ENCODE measurements at regions not wholly inside any gene's neighbourhood (a gene's known extent, or its start where the extent isn't known, plus 50 kb on each side); places are given as distances from the start of the nearest gene placed in this dataset.

DNA sequence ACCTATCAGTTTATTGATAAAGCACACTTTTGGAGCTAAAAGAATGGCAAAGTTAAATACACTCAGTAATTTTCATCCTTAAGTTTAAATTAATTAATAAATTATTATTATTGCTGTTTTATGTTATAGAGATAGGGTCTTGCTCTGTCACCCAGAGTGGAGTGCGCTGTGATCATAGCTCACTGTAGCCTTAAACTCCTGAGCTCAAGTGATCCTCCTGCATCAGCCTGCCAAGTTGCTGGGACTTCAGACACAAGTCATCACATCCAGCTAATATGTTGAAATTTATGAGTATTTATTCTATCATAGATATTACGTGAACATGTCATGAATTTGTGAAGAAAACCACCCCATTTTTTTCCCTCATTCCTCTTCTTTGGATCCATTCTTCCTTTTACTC is 64.2 kb downstream of the GJA1 start:
- ChIA-PET CTCF (no interaction called here), POLR2A (ENCODE audit: unreplicated experiment) (no interaction called here)
- DNase-seq (no peak), ATAC-seq (no peak)
- H3K79me2 ChIP-seq (ENCODE audit: low read length): no peaks in the 10 kb centered on the region
- TF ChIP-seq EZH2phosphoT487 (IDR thresholded peaks at IDR 0.05; ENCODE audit: borderline replicate concordance, low read length) (no peak), EZH2 (IDR thresholded peaks at IDR 0.05; ENCODE audit: low read length, unreplicated experiment) (no peak)
- TF ChIP-seq, protein P1, sequence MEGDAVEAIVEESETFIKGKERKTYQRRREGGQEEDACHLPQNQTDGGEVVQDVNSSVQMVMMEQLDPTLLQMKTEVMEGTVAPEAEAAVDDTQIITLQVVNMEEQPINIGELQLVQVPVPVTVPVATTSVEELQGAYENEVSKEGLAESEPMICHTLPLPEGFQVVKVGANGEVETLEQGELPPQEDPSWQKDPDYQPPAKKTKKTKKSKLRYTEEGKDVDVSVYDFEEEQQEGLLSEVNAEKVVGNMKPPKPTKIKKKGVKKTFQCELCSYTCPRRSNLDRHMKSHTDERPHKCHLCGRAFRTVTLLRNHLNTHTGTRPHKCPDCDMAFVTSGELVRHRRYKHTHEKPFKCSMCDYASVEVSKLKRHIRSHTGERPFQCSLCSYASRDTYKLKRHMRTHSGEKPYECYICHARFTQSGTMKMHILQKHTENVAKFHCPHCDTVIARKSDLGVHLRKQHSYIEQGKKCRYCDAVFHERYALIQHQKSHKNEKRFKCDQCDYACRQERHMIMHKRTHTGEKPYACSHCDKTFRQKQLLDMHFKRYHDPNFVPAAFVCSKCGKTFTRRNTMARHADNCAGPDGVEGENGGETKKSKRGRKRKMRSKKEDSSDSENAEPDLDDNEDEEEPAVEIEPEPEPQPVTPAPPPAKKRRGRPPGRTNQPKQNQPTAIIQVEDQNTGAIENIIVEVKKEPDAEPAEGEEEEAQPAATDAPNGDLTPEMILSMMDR (conservative IDR thresholded peaks at IDR 0.05; ENCODE audit: low read depth, low read length): no peak
- no peak overlapping the region for H3K4me3 ChIP-seq (ENCODE audit: low read length)
- H3K4me2 ChIP-seq (ENCODE audit: low read length): no peak overlapping the region
- no peaks in the 10 kb centered on the region for H3K36me3 ChIP-seq (ENCODE audit: low read depth, low read length)
- H3K9ac ChIP-seq (ENCODE audit: low read length): no peak overlapping the region
- no peaks in the 10 kb centered on the region for H3K9me2 ChIP-seq (replicated peaks; ENCODE audit: low read length)
- H2AFZ ChIP-seq (ENCODE audit: low read length): no peak overlapping the region
- H3K4me1 ChIP-seq (ENCODE audit: insufficient read depth, low read length): peaks cover 14% of the 10 kb centered on the region
- BruUV-seq (replicated peaks): no TSS peak
- H3K27me3 ChIP-seq (ENCODE audit: low read length): no peaks in the 10 kb centered on the region
- H3K9me3 ChIP-seq (ENCODE audit: low read length): no peaks in the 10 kb centered on the region
- no peaks in the 10 kb centered on the region for H4K20me1 ChIP-seq (ENCODE audit: low read length)
- intact Hi-C loops (cut with micrococcal nuclease): loop anchor here (5.0 kb wide), 1 partner anchor 62 kb away; the partner anchor contains the start of gene GJA1
- no peaks in the 10 kb centered on the region for H3F3A ChIP-seq (ENCODE audit: low read length, unreplicated experiment)
- H3K27ac ChIP-seq (ENCODE audit: low read length): no peak overlapping the region

DNA sequence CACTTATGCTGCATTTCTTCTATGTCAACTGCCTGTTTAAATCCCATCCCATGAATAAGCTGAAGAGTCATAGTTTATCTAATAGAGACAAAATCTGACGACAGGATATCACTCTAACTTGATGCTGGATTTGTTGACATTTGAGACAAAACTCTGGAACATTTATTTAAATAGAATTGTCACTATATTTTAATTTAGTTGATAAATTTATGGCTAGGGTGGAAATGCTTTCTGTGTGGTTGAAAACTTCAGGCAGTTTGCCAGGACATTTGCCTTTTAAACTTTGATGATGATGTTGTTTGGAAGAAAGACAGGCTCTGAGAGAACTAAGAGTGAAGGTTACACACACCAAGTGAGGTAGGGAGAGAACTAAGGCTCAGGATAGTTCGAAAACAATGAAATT is 68.1 kb downstream of the GJA1 start:
- no peaks in the 10 kb centered on the region for H4K20me1 ChIP-seq (ENCODE audit: low read length)
- ATAC-seq (peak; percentile 31; the same call in 1 of the 2 replicates), DNase-seq (peak; percentile 21)
- no peak overlapping the region for H3K4me3 ChIP-seq (ENCODE audit: low read length)
- H3K27me3 ChIP-seq (ENCODE audit: low read length): no peaks in the 10 kb centered on the region
- H3K4me2 ChIP-seq (ENCODE audit: low read length): peak overlapping the region; percentile 8; the same call in 1 of the 2 replicates
- H3K9me3 ChIP-seq (ENCODE audit: low read length): no peaks in the 10 kb centered on the region
- peak overlapping the region; percentile 41; the same call in 1 of the 2 replicates for H3K9ac ChIP-seq (ENCODE audit: low read length)
- H3K36me3 ChIP-seq (ENCODE audit: low read depth, low read length): no peaks in the 10 kb centered on the region
- TF ChIP-seq, protein P1 (conservative IDR thresholded peaks at IDR 0.05; ENCODE audit: low read depth, low read length): no peak
- TF ChIP-seq EZH2 (IDR thresholded peaks at IDR 0.05; ENCODE audit: low read length, unreplicated experiment) (no peak), EZH2phosphoT487 (IDR thresholded peaks at IDR 0.05; ENCODE audit: borderline replicate concordance, low read length) (no peak)
- BruUV-seq (replicated peaks): no TSS peak
- no peaks in the 10 kb centered on the region for H3K9me2 ChIP-seq (replicated peaks; ENCODE audit: low read length)
- peaks cover 15% of the 10 kb centered on the region for H3K4me1 ChIP-seq (ENCODE audit: insufficient read depth, low read length)
- H3K27ac ChIP-seq (ENCODE audit: low read length): peak overlapping the region; percentile 80
- H2AFZ ChIP-seq (ENCODE audit: low read length): no peak overlapping the region
- CTCF ChIA-PET: no interaction called here
- no peaks in the 10 kb centered on the region for H3F3A ChIP-seq (ENCODE audit: low read length, unreplicated experiment)
- POLR2A ChIA-PET (ENCODE audit: unreplicated experiment): no interaction called here
- no peaks in the 10 kb centered on the region for H3K79me2 ChIP-seq (ENCODE audit: low read length)
- intact Hi-C loops (cut with micrococcal nuclease): loop anchor here (5.0 kb wide), 1 partner anchor 66 kb away; the partner anchor contains the start of gene GJA1

DNA sequence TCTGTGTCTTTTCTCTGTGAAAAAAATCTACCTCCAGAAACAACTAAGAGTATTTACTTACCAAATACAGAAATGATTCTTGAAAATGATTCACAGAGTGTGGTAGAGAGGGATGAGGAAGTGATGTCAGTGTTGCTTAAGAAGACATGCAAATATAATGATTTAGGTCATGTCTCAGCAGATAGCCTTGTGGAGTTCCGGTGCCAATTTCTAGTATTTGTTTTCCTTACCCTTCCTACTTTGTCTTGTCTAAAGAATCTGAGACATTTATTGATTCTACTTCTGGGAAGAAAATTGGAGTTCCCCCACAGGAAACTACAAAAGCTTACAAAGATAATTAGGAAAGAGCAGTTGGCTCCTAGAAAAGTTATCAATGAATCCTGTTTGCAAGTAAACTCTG is 68.8 kb downstream of the GJA1 start:
- Histone ChIP-seq H3K4me2 (ENCODE audit: low read length) (peak overlapping the region; percentile 8; the same call in 1 of the 2 replicates), H3K4me3 (ENCODE audit: low read length) (no peak overlapping the region), H3K9me2 (replicated peaks; ENCODE audit: low read length) (no peaks in the 10 kb centered on the region), H3K9ac (ENCODE audit: low read length) (peak overlapping the region; percentile 41; the same call in 1 of the 2 replicates), H3K4me1 (ENCODE audit: insufficient read depth, low read length) (peaks cover 15% of the 10 kb centered on the region), H3K9me3 (ENCODE audit: low read length) (no peaks in the 10 kb centered on the region), H3K79me2 (ENCODE audit: low read length) (no peaks in the 10 kb centered on the region), H4K20me1 (ENCODE audit: low read length) (no peaks in the 10 kb centered on the region), H2AFZ (ENCODE audit: low read length) (no peak overlapping the region), H3K36me3 (ENCODE audit: low read depth, low read length) (no peaks in the 10 kb centered on the region), H3F3A (ENCODE audit: low read length, unreplicated experiment) (no peaks in the 10 kb centered on the region), H3K27me3 (ENCODE audit: low read length) (no peaks in the 10 kb centered on the region), H3K27ac (ENCODE audit: low read length) (peak overlapping the region; percentile 80)
- BruUV-seq (replicated peaks): no TSS peak
- TF ChIP-seq, protein P1 (conservative IDR thresholded peaks at IDR 0.05; ENCODE audit: low read depth, low read length): no peak
- TF ChIP-seq EZH2 (IDR thresholded peaks at IDR 0.05; ENCODE audit: low read length, unreplicated experiment) (no peak), EZH2phosphoT487 (IDR thresholded peaks at IDR 0.05; ENCODE audit: borderline replicate concordance, low read length) (no peak)
- ATAC-seq (peak; percentile 92), DNase-seq (peak; percentile 66)
- intact Hi-C loops (cut with micrococcal nuclease): loop anchor here (5.0 kb wide), 1 partner anchor 67 kb away; the partner anchor contains the start of gene GJA1
- CTCF ChIA-PET: no interaction called here
- POLR2A ChIA-PET (ENCODE audit: unreplicated experiment): interaction anchor here (0.6 to 0.7 kb wide), 2 partner anchors 69 to 319 kb away, joined by 3 read pairs; partner anchors contain the start of gene GJA1

All from PC-3 (cell line).